ENCODE measurements at regions not wholly inside any gene's neighbourhood (a gene's known extent, or its start where the extent isn't known, plus 50 kb on each side); places are given as distances from the start of the nearest gene placed in this dataset.

DNA sequence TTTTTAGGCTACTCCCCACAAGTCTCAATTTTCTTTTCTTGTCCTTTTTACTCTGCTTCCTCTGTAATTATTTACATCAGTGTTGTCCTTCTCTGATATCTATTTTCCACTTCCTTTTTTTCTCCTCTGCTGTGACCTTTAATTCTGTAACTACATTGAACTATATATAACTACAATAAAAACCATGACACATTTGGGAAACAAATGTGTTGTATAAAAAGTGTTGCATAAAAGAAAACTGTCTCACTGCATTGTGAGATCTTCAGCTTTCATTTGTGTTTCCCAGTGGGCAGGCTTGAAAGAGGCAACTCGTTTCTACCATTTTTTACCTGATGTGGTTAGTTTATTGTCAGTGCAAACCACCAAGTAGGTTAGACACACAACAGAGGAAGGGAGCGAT, 483.9 kb upstream of the NRP1 start:
- TF ChIP-seq, protein P1, sequence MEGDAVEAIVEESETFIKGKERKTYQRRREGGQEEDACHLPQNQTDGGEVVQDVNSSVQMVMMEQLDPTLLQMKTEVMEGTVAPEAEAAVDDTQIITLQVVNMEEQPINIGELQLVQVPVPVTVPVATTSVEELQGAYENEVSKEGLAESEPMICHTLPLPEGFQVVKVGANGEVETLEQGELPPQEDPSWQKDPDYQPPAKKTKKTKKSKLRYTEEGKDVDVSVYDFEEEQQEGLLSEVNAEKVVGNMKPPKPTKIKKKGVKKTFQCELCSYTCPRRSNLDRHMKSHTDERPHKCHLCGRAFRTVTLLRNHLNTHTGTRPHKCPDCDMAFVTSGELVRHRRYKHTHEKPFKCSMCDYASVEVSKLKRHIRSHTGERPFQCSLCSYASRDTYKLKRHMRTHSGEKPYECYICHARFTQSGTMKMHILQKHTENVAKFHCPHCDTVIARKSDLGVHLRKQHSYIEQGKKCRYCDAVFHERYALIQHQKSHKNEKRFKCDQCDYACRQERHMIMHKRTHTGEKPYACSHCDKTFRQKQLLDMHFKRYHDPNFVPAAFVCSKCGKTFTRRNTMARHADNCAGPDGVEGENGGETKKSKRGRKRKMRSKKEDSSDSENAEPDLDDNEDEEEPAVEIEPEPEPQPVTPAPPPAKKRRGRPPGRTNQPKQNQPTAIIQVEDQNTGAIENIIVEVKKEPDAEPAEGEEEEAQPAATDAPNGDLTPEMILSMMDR (IDR thresholded peaks at IDR 0.05): no peak
- TF ChIP-seq POLR2AphosphoS5 (IDR thresholded peaks at IDR 0.05; ENCODE audit: insufficient read depth in 1 of 2, low read depth in 1 of 2) (no peak), POLR2A (IDR thresholded peaks at IDR 0.05) (no peak)
